ENCODE measurements at regions not wholly inside any gene's neighbourhood (a gene's known extent, or its start where the extent isn't known, plus 50 kb on each side); places are given as distances from the start of the nearest gene placed in this dataset.
"Not testable (repeated sequence)": the region's sequence is repeated elsewhere in the genome, so short reads cannot be mapped to it uniquely, and the experiment has no call there.

DNA sequence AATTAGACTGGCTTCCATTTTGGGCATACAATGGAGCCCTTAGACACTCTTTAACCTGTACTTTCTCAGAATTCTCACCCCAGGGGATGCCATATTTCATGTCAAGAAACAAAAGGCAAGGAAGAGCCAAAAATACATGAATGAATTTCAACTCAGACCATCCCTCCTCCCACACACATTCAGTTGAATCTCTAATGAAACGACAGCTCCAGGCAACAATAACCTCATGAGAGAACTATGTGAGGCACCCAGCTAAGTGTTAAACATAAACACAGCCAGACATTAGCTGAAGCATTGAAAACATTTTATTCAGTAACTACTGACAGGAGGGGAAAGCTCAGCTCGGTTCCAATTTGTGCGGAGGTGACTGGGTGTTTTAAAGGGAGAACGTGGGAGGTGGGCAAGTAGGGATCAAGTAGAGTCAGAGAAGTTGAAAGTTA is 1359.1 kb upstream of the CDH9 start:
- WGBS: 19% methylated on average over 4 of the region's 4 CpGs
- H3K27ac ChIP-seq: no peak overlapping the region
- no peaks in the 10 kb centered on the region for H3K9me3 ChIP-seq
- no peak overlapping the region for H3K4me3 ChIP-seq
- no peaks in the 10 kb centered on the region for H3K36me3 ChIP-seq
- TF ChIP-seq, protein P1, sequence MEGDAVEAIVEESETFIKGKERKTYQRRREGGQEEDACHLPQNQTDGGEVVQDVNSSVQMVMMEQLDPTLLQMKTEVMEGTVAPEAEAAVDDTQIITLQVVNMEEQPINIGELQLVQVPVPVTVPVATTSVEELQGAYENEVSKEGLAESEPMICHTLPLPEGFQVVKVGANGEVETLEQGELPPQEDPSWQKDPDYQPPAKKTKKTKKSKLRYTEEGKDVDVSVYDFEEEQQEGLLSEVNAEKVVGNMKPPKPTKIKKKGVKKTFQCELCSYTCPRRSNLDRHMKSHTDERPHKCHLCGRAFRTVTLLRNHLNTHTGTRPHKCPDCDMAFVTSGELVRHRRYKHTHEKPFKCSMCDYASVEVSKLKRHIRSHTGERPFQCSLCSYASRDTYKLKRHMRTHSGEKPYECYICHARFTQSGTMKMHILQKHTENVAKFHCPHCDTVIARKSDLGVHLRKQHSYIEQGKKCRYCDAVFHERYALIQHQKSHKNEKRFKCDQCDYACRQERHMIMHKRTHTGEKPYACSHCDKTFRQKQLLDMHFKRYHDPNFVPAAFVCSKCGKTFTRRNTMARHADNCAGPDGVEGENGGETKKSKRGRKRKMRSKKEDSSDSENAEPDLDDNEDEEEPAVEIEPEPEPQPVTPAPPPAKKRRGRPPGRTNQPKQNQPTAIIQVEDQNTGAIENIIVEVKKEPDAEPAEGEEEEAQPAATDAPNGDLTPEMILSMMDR (IDR thresholded peaks at IDR 0.05): no peak
- DNase-seq (ENCODE audit: low spot score in 2 of 2): no peak
- H3K4me1 ChIP-seq: no peaks in the 10 kb centered on the region
- no peaks in the 10 kb centered on the region for H3K27me3 ChIP-seq

DNA sequence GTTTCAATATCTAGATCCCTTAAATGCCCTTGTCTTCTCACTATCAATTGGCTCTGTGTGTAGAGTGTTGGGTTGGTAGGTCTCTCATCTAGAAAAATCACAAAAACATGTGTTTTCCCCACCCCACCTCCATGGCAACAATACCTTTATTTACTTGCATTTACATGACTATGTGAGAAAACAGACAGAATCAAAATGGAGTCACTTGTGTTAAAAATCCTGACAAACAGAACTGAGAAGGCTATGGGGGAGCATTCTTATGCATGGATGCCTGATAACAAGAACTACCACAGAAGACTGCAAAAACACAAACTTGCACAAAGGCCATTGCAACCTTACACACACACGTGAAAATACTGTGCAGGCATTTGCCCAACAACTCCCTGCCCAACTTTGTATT is 1352.9 kb upstream of the CDH9 start:
- TF ChIP-seq POLR2A (IDR thresholded peaks at IDR 0.05): no peak
- no peak for TF ChIP-seq EP300 (IDR thresholded peaks at IDR 0.05)
- TF ChIP-seq, protein P1 (IDR thresholded peaks at IDR 0.05): no peak
- no peak for TF ChIP-seq POLR2AphosphoS5 (IDR thresholded peaks at IDR 0.05)
- Histone ChIP-seq H3K27ac (no peak overlapping the region), H3K4me3 (no peak overlapping the region), H3K27me3 (no peaks in the 10 kb centered on the region), H3K9me3 (no peaks in the 10 kb centered on the region), H3K36me3 (no peaks in the 10 kb centered on the region), H3K4me1 (no peaks in the 10 kb centered on the region)
- no peak for DNase-seq (ENCODE audit: low spot score in 2 of 2)
- WGBS: 90% methylated on average over 1 of the region's 1 CpG

DNA sequence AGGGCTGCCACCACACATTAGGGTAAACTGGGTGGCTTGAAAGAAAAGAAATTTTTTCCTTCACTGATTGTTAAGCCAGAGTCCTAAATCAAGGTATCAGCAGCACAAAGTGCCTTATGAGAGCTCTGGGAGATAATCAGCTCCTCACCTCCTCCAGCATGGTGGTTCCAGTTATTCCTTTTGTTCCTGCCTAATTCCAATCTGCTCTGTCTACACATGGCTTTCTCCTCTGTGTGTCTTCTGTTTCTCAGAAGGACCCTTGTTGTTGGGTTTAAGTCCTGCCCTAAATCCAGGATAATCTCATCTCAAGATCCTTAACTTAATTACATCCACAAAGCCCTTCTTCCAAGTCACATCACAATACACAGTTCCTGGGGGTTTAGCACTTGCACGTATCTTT is 1352.0 kb upstream of the CDH9 start:
- no peak overlapping the region for H3K4me3 ChIP-seq

DNA sequence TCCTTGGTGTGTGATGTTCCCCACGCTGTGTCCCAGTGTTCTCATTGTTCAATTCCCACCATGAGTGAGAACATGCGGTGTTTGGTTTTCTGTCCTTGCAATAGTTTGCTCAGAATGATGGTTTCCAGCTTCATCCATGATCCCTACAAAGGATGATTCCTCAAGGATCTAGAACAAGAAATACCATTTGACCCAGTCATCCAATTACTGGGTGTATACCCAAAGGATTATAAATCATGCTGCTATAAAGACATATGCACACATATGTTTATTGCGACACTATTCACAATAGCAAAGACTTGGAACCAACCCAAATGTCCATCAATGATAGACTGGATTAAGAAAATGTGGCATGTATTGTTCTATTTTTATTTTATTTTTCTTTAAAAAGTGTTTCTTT is 1351.3 kb upstream of the CDH9 start:
- not testable (repeated sequence) for H3K4me3 ChIP-seq; DNase-seq (ENCODE audit: low spot score in 2 of 2); H3K36me3 ChIP-seq; H3K27me3 ChIP-seq; H3K4me1 ChIP-seq; H3K27ac ChIP-seq; H3K9me3 ChIP-seq
- 83% methylated on average over 3 of the region's 3 CpGs for WGBS

More for the DNA sequence above, 1352.0 kb upstream of the CDH9 start:
- Histone ChIP-seq H3K4me1 (no peaks in the 10 kb centered on the region), H3K9me3 (no peaks in the 10 kb centered on the region), H3K27ac (no peak overlapping the region), H3K36me3 (no peaks in the 10 kb centered on the region), H3K27me3 (no peaks in the 10 kb centered on the region)
- TF ChIP-seq EP300 (IDR thresholded peaks at IDR 0.05) (no peak), POLR2AphosphoS5 (IDR thresholded peaks at IDR 0.05) (no peak), POLR2A (IDR thresholded peaks at IDR 0.05) (no peak)
- WGBS: 79% methylated on average over 1 of the region's 1 CpG
- no peak for DNase-seq (ENCODE audit: low spot score in 2 of 2)

DNA sequence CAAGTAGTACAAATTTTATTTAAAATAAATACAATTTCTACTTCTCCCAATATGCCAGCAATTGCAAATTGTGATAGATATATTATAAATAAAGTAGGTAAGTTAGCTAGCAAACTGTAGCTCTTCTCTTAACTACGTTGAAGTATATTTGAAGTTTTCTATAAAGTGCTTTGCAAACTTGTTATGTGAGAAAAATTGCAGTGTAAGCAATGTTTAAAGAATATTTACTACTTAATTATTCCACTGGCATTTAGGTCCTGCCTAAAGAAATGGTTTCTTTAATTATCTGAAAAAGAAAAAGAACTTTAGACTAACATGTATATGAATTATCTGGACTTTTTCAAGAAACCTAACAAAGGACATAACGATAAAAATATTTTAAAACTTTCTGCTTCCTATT is 1350.0 kb upstream of the CDH9 start:
- DNase-seq (ENCODE audit: low spot score in 2 of 2): no peak
- no peak for TF ChIP-seq POLR2A (IDR thresholded peaks at IDR 0.05)
- TF ChIP-seq POLR2AphosphoS5 (IDR thresholded peaks at IDR 0.05): no peak
- no peak for TF ChIP-seq EP300 (IDR thresholded peaks at IDR 0.05)
- TF ChIP-seq, protein P1 (IDR thresholded peaks at IDR 0.05): no peak
- Histone ChIP-seq H3K4me1 (no peaks in the 10 kb centered on the region), H3K4me3 (no peak overlapping the region), H3K36me3 (no peaks in the 10 kb centered on the region), H3K27ac (no peak overlapping the region), H3K27me3 (no peaks in the 10 kb centered on the region), H3K9me3 (no peaks in the 10 kb centered on the region)
- 70% methylated on average over 2 of the region's 2 CpGs for WGBS

DNA sequence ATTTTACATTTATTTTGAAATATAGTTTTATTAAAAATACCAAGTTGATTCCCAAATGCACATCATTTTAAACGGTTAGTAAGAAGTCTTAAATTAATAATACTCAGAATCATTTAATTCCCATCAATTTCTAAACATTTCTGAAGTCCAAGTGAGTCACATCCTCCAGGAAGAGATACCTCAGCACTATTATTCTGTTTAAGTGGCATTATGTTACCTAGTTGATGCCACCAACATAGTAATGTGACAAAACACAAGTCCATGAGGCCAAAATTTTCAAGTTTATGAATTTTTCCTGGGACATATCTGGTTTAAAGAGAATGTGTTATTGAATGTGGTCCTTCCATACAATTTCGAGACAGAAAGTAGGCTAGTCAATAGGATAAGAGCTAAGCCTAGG is 1348.3 kb upstream of the CDH9 start:
- WGBS: 47% methylated on average over 2 of the region's 2 CpGs
- H3K4me1 ChIP-seq: no peaks in the 10 kb centered on the region
- DNase-seq (ENCODE audit: low spot score in 2 of 2): no peak
- TF ChIP-seq, protein P1 (IDR thresholded peaks at IDR 0.05): no peak
- no peak for TF ChIP-seq POLR2AphosphoS5 (IDR thresholded peaks at IDR 0.05)
- no peak for TF ChIP-seq EP300 (IDR thresholded peaks at IDR 0.05)
- no peak for TF ChIP-seq POLR2A (IDR thresholded peaks at IDR 0.05)
- no peaks in the 10 kb centered on the region for H3K36me3 ChIP-seq
- no peak overlapping the region for H3K27ac ChIP-seq
- no peaks in the 10 kb centered on the region for H3K9me3 ChIP-seq
- H3K27me3 ChIP-seq: no peaks in the 10 kb centered on the region
- H3K4me3 ChIP-seq: no peak overlapping the region
